SW480 (cell line): ENCODE measurements at regions not wholly inside any gene's neighbourhood (a gene's known extent, or its start where the extent isn't known, plus 50 kb on each side); places are given as distances from the start of the nearest gene placed in this dataset.

Experiments used
- DNase-seq: peaks from one replicate; pipeline ENCODE4 v3.0.0-alpha.2; 2016; ENCODE audit warnings: low spot score

- no peak for DNase-seq
These were observed 1128.0 kb downstream of the AACS start for GRCh38 chr12:126193190-126193589.

GRCh38 chr12:126196263-126196662 is 1131.0 kb downstream of the AACS start:
- DNase-seq: no peak

GRCh38 chr12:126198516-126198915 is 1133.3 kb downstream of the AACS start:
- no peak for DNase-seq

GRCh38 chr12:126198966-126199692 is 1133.9 kb downstream of the AACS start:
- no peak for DNase-seq

GRCh38 chr12:126201981-126202537 is 1136.8 kb downstream of the AACS start:
- DNase-seq: no peak

GRCh38 chr12:126204326-126204725 is 1139.1 kb downstream of the AACS start:
- DNase-seq: no peak

GRCh38 chr12:126210026-126210425 is 1144.8 kb downstream of the AACS start:
- DNase-seq: no peak

- no peak for DNase-seq
These were observed 1145.2 kb downstream of the AACS start for GRCh38 chr12:126210448-126210847.

GRCh38 chr12:126212824-126213223 is 1147.6 kb downstream of the AACS start:
- no peak for DNase-seq

GRCh38 chr12:126218697-126219096 is 1153.5 kb downstream of the AACS start:
- DNase-seq: no peak

- DNase-seq: no peak
These were observed 1153.9 kb downstream of the AACS start for GRCh38 chr12:126219139-126219538.

- DNase-seq: no peak
These were observed 1154.5 kb downstream of the AACS start for GRCh38 chr12:126219654-126220279.

GRCh38 chr12:126224032-126224431 is 1158.8 kb downstream of the AACS start:
- DNase-seq: no peak

- no peak for DNase-seq
These were observed 1163.7 kb downstream of the AACS start for GRCh38 chr12:126228936-126229335.

- DNase-seq: no peak
These were observed 1167.5 kb downstream of the AACS start for GRCh38 chr12:126232711-126233110.

- no peak for DNase-seq
These were observed 1168.4 kb downstream of the AACS start for GRCh38 chr12:126233625-126234024.

- no peak for DNase-seq
These were observed 1178.7 kb downstream of the AACS start for GRCh38 chr12:126243814-126244440.

GRCh38 chr12:126247936-126248335 is 1182.7 kb downstream of the AACS start:
- no peak for DNase-seq

GRCh38 chr12:126248871-126249403 is 1183.7 kb downstream of the AACS start:
- no peak for DNase-seq

GRCh38 chr12:126258190-126258589 is 1193.0 kb downstream of the AACS start:
- DNase-seq: no peak

GRCh38 chr12:126262829-126263228 is 1197.6 kb downstream of the AACS start:
- no peak for DNase-seq

- no peak for DNase-seq
These were observed 1203.0 kb downstream of the AACS start for GRCh38 chr12:126268222-126268621.

- no peak for DNase-seq
These were observed 1205.9 kb downstream of the AACS start for GRCh38 chr12:126271159-126271558.
